Skeletal muscle tissue (tissue), 3 donors: ENCODE measurements at regions not wholly inside any gene's neighbourhood (a gene's known extent, or its start where the extent isn't known, plus 50 kb on each side); places are given as distances from the start of the nearest gene placed in this dataset.

Source experiments
- H3K27ac ChIP-seq: one replicate; pipeline ENCODE4 v1.7.0; 2013; ENCODE audit warnings: mild to moderate bottlenecking, low read depth, low read length, inconsistent platforms
- H3K27me3 ChIP-seq, 3 donors: one replicate each; pipeline ENCODE4 v1.7.0; 2013; ENCODE audit warnings: low read length in 3 of 3; ENCODE audit not compliant: control insufficient read depth in 3 of 3, insufficient read depth in 3 of 3
- H3K36me3 ChIP-seq, 3 donors: one replicate each; pipeline ENCODE4 v1.7.0; 2013; ENCODE audit warnings: low read length in 3 of 3; ENCODE audit not compliant: control insufficient read depth in 3 of 3, insufficient read depth in 3 of 3
- H3K4me1 ChIP-seq, 3 donors: one replicate each; pipeline ENCODE4 v1.7.0; 2013; ENCODE audit warnings: low read length in 3 of 3, mild to moderate bottlenecking in 3 of 3; ENCODE audit not compliant: control insufficient read depth in 3 of 3, insufficient read depth in 3 of 3
- H3K4me3 ChIP-seq, 3 donors: one replicate each; pipeline ENCODE4 v1.7.0; 2013; ENCODE audit warnings: low read length in 3 of 3
- H3K9ac ChIP-seq, 3 donors: one replicate each; pipeline ENCODE4 v1.7.0; 2013; ENCODE audit warnings: low read length in 3 of 3, mild to moderate bottlenecking in 3 of 3, moderate library complexity in 2 of 3, low read depth in 1 of 3
- H3K9me3 ChIP-seq, 3 donors: one replicate each; pipeline ENCODE4 v1.7.0; 2013; ENCODE audit warnings: low read length in 3 of 3; ENCODE audit not compliant: control insufficient read depth in 3 of 3
- donor health status: Osteomylitis.

DNA sequence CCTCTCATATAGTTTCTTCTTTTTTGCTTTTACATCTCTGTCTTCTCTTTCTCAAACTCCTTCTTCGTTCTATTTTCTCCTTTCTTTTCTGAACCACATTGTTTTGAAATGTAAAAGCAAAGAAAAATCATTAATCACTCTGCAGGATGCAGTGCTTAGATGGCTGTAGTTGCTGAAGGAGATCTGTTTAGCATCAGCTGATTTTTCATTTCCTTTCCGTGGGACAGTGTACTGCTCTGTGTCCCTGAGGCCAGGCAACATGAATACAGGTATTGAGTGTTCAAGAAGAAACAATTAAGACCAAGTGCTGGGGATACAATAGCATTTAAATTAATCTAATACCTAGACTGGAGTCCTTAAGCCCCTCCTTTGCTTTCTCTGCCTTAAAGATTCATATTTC is 257.2 kb upstream of the SPAG17 start:
- Histone ChIP-seq H3K27me3 (no peaks in the 10 kb centered on the region), H3K4me1 (no peaks in the 10 kb centered on the region), H3K36me3 (no peaks in the 10 kb centered on the region), H3K4me3 (no peak overlapping the region), H3K9ac (no peak overlapping the region), H3K9me3 (no peaks in the 10 kb centered on the region), H3K27ac (no peak overlapping the region)

DNA sequence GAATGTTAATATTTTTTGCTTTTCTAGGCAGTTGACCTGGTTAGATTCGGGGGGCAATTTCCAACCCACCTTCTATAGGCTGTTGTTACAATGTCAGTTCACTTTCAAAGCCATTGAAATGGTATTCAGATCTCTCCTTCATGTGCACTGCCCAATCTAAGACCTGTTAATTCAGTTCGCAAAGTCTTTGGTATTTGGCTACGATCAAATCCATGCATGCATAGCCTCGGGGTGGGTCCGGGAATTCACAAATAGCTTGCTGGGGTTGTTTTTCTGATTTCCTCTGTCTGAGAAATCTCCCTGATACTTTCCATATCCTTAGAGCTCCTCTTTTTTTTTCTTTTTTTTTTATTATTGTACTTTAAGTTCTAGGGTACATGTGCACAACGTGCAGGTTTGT is 252.6 kb upstream of the SPAG17 start:
- Histone ChIP-seq H3K27me3 (no peaks in the 10 kb centered on the region), H3K4me3 (no peak overlapping the region), H3K4me1 (no peaks in the 10 kb centered on the region), H3K36me3 (no peaks in the 10 kb centered on the region), H3K27ac (no peak overlapping the region), H3K9ac (no peak overlapping the region), H3K9me3 (no peaks in the 10 kb centered on the region)

GRCh38 chr1:118429856-118430255 is 244.8 kb upstream of the SPAG17 start:
- no peaks in the 10 kb centered on the region for H3K4me1 ChIP-seq
- no peaks in the 10 kb centered on the region for H3K36me3 ChIP-seq
- no peaks in the 10 kb centered on the region for H3K27me3 ChIP-seq
- H3K27ac ChIP-seq = no peak overlapping the region
- no peaks in the 10 kb centered on the region for H3K9me3 ChIP-seq
- no peak overlapping the region for H3K4me3 ChIP-seq
- no peak overlapping the region for H3K9ac ChIP-seq

GRCh38 chr1:118421868-118422350 is 236.9 kb upstream of the SPAG17 start:
- Histone ChIP-seq H3K4me3 (no peak overlapping the region), H3K27me3 (no peaks in the 10 kb centered on the region), H3K9me3 (no peaks in the 10 kb centered on the region), H3K36me3 (no peaks in the 10 kb centered on the region), H3K4me1 (no peaks in the 10 kb centered on the region), H3K9ac (no peak overlapping the region), H3K27ac (no peak overlapping the region)

GRCh38 chr1:118404024-118404423 is 219.0 kb upstream of the SPAG17 start:
- no peak overlapping the region for H3K4me3 ChIP-seq
- H3K27ac ChIP-seq = no peak overlapping the region

GRCh38 chr1:118397496-118397859 is 212.4 kb upstream of the SPAG17 start:
- Histone ChIP-seq H3K9ac (peak overlapping the region in 1 of 3 donors; percentile 64), H3K9me3 (no peaks in the 10 kb centered on the region), H3K27me3 (no peaks in the 10 kb centered on the region), H3K4me1 (peaks cover 15 to 23% (median 20%) of the 10 kb centered on the region in 3 donors), H3K4me3 (peak overlapping the region in 2 of 3 donors; percentile 4 to 15), H3K36me3 (no peaks in the 10 kb centered on the region), H3K27ac (peak overlapping the region; percentile 60)

More at GRCh38 chr1:118404024-118404423, 219.0 kb upstream of the SPAG17 start:
- Histone ChIP-seq H3K27me3 (no peaks in the 10 kb centered on the region), H3K9ac (no peak overlapping the region), H3K36me3 (no peaks in the 10 kb centered on the region), H3K9me3 (no peaks in the 10 kb centered on the region), H3K4me1 (no peaks in the 10 kb centered on the region)

DNA sequence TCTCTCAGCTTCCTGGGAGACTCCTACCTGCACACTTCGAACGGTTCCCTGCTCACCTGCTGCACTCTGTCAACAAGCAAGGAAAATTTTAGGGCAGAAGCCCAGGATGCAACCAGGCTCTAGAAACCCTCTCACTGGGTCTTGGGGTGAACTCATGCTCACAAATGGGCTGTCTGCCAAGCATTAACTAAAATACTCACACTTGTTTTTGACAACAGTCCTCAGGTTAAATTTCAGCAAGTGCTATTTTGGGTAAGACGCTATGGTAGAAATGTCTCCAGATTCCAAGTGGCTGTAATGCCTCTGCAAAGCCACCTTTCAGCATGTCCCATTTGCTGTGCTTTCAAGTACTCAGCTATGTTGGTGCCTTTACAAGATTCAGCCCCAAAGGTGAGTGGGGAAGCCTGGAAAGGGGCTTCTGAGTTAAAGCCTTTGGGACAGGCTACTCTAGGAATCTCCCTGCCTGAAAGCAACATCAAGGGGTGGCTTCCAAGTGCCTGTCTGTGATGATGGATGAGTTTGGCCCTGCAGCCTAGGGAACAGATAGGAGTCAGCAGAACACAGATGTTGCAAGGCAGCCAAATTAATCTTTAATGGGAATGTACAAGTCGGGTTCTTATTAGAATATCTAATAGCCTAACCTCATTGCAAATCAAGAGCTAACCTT is 211.9 kb upstream of the SPAG17 start:
- Histone ChIP-seq H3K9ac (peak overlapping the region in 2 of 3 donors; percentile 54 to 64), H3K27me3 (no peaks in the 10 kb centered on the region)

GRCh38 chr1:118396279-118396678 is 211.3 kb upstream of the SPAG17 start:
- Histone ChIP-seq H3K4me3 (no peak overlapping the region), H3K9ac (peak overlapping the region in 1 of 3 donors; percentile 54), H3K4me1 (peaks cover 15 to 23% (median 20%) of the 10 kb centered on the region in 3 donors), H3K27me3 (no peaks in the 10 kb centered on the region), H3K27ac (peak overlapping the region; percentile 60), H3K9me3 (no peaks in the 10 kb centered on the region), H3K36me3 (no peaks in the 10 kb centered on the region)

More for the DNA sequence above, 211.9 kb upstream of the SPAG17 start:
- Histone ChIP-seq H3K9me3 (no peaks in the 10 kb centered on the region), H3K4me1 (peaks cover 15 to 23% (median 20%) of the 10 kb centered on the region in 3 donors), H3K27ac (peak overlapping the region; percentile 60), H3K36me3 (no peaks in the 10 kb centered on the region), H3K4me3 (peak overlapping the region in 2 of 3 donors; percentile 4 to 15)

DNA sequence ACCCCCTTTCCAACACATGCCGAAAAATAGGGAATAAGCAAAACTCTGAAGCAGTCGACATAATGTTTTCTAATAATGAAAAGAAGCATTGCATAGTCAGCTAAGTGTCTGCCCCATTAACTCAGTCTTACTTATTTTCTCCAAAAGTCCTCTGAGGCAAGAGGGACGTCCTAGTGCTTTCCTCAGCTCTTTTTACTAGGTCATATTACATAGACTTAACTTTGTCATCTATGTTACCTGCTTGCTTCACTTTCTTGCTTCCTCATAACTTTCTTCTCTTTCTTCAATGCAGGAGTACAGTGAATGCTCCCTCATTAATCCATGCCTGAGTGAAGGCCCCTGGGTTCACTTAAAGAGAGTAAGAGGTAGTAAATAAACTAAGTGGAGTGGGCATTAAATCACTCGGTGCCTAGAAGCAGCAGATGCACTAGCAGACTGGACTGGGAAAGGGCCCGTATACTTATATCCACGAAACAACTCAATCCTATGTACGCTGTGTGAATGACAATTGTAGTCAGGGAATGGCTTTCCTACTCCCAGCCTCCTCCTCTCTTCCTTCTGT is 210.5 kb upstream of the SPAG17 start:
- no peaks in the 10 kb centered on the region for H3K9me3 ChIP-seq
- H3K27ac ChIP-seq = no peak overlapping the region
- H3K9ac ChIP-seq = peak overlapping the region in 1 of 3 donors; percentile 28
- no peaks in the 10 kb centered on the region for H3K36me3 ChIP-seq
- no peaks in the 10 kb centered on the region for H3K27me3 ChIP-seq
- no peak overlapping the region for H3K4me3 ChIP-seq
- H3K4me1 ChIP-seq = peaks cover 15 to 23% (median 20%) of the 10 kb centered on the region in 3 donors

- H3K27ac ChIP-seq = no peak overlapping the region
- no peak overlapping the region for H3K4me3 ChIP-seq
- H3K9ac ChIP-seq = no peak overlapping the region
- no peaks in the 10 kb centered on the region for H3K9me3 ChIP-seq
- H3K4me1 ChIP-seq = peaks cover 4 to 14% (median 12%) of the 10 kb centered on the region in 3 donors
- H3K36me3 ChIP-seq = no peaks in the 10 kb centered on the region
- no peaks in the 10 kb centered on the region for H3K27me3 ChIP-seq
Measured at GRCh38 chr1:118390955-118391354, 205.9 kb upstream of the SPAG17 start.
